Calu3 (cell line): ENCODE measurements at regions not wholly inside any gene's neighbourhood (a gene's known extent, or its start where the extent isn't known, plus 50 kb on each side); places are given as distances from the start of the nearest gene placed in this dataset.

Experiments
- BruUV-seq: library from RNA; stranded (reverse); fragments of 400-500 nt; replicated peaks from 2 replicates; lab custom pipeline; 2021; lab: Mats Ljungman, UMichigan
- CTCF ChIA-PET: fragments of 300-600 bp; sonication (Branson Sonifier 250); formaldehyde crosslinking; loops from one replicate; lab custom pipeline; 2022; ENCODE audit warnings: antibody characterized with exemption; lab: Charles Lee
- DNase-seq: peaks from one replicate; pipeline ENCODE4 v3.0.0; 2022
- H3K27ac Mint-ChIP-seq: one replicate; pipeline ENCODE4 v1.8.0; 2022; ENCODE audit warnings: mixed read lengths; ENCODE audit not compliant: unreplicated experiment
- H3K27me3 Mint-ChIP-seq: one replicate; pipeline ENCODE4 v1.8.0; 2022; ENCODE audit warnings: mixed read lengths; ENCODE audit not compliant: unreplicated experiment
- H3K36me3 Mint-ChIP-seq: one replicate; pipeline ENCODE4 v1.8.0; 2022; ENCODE audit warnings: mild to moderate bottlenecking, moderate library complexity, mixed read lengths; ENCODE audit not compliant: insufficient read depth, unreplicated experiment
- H3K4me1 Mint-ChIP-seq: one replicate; pipeline ENCODE4 v1.8.0; 2022; ENCODE audit warnings: mild to moderate bottlenecking, low read depth, mixed read lengths; ENCODE audit not compliant: unreplicated experiment
- H3K4me3 Mint-ChIP-seq: one replicate; pipeline ENCODE4 v1.8.0; 2022; ENCODE audit warnings: mild to moderate bottlenecking, low read depth, moderate library complexity, mixed read lengths; ENCODE audit not compliant: unreplicated experiment
- H3K9me3 Mint-ChIP-seq: one replicate; pipeline ENCODE4 v1.8.0; 2022; ENCODE audit warnings: low read depth, mixed read lengths; ENCODE audit not compliant: unreplicated experiment
- intact Hi-C: fragments of 100-400 bp; cut with micrococcal nuclease; formaldehyde crosslinking; loops from one replicate; pipeline ENCODE4 v1.10.0; 2022; ENCODE audit not compliant: unreplicated experiment
- TF ChIP-seq, protein P1 (sequence below): fragments of 200-600 bp; IDR thresholded peaks from one replicate; pipeline ENCODE4 v1.8.0; 2022; ENCODE audit warnings: antibody characterized with exemption; ENCODE audit not compliant: unreplicated experiment

- intact Hi-C loops = no loop called here
- Mint-ChIP-seq H3K27ac (no peak overlapping the region), H3K9me3 (no peaks in the 10 kb centered on the region), H3K4me3 (no peak overlapping the region), H3K27me3 (no peaks in the 10 kb centered on the region), H3K4me1 (no peaks in the 10 kb centered on the region), H3K36me3 (no peaks in the 10 kb centered on the region)
- TF ChIP-seq, protein P1, sequence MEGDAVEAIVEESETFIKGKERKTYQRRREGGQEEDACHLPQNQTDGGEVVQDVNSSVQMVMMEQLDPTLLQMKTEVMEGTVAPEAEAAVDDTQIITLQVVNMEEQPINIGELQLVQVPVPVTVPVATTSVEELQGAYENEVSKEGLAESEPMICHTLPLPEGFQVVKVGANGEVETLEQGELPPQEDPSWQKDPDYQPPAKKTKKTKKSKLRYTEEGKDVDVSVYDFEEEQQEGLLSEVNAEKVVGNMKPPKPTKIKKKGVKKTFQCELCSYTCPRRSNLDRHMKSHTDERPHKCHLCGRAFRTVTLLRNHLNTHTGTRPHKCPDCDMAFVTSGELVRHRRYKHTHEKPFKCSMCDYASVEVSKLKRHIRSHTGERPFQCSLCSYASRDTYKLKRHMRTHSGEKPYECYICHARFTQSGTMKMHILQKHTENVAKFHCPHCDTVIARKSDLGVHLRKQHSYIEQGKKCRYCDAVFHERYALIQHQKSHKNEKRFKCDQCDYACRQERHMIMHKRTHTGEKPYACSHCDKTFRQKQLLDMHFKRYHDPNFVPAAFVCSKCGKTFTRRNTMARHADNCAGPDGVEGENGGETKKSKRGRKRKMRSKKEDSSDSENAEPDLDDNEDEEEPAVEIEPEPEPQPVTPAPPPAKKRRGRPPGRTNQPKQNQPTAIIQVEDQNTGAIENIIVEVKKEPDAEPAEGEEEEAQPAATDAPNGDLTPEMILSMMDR = no peak
- no peak for DNase-seq
- CTCF ChIA-PET = no interaction called here
- BruUV-seq = no TSS peak
These were observed 539.4 kb upstream of the GJE1 start for GRCh38 chr6:141593311-141593710.

DNA sequence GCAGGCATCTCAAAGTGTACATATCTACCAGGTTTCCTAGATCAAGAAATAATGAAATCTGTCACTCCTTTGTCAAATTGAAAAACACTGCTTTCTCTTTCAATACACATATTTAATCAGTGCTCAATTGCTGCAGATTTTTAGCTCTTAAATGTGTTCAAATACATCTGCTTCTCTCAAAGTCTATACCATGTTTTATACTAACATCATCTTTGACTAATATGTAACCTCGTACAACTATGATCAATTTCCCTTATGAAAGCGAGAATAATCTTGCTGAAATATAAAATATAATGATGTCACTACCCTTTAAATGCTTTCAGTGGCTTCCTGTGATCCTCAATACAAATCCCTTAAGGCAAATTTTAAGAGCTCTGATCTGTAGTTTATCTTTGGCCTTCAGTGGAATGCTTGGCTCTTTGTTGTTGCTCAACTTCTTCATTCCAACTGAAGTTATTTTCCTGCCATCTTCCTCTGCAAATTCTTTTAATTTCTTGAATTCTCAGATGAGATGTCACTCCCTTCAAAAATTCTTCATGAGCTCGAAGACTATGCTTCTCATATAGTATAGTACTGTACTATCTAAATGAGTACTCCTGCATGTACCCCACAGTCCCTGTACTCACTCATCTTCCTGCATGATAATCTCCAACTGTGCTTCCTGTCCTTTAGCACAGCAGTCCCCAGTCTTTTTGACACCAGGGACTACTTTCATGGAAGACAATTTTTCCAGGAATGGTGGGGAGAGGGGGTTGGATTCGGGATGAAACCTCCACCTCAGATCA, 545.1 kb upstream of the GJE1 start:
- CTCF ChIA-PET = no interaction called here
- no TSS peak for BruUV-seq
- Mint-ChIP-seq H3K36me3 (no peaks in the 10 kb centered on the region), H3K4me3 (no peak overlapping the region), H3K4me1 (peaks cover 11% of the 10 kb centered on the region), H3K27me3 (no peaks in the 10 kb centered on the region), H3K9me3 (no peaks in the 10 kb centered on the region), H3K27ac (no peak overlapping the region)
- TF ChIP-seq, protein P1 = no peak
- intact Hi-C loops = no loop called here
- no peak for DNase-seq

- no peak overlapping the region for H3K27ac Mint-ChIP-seq
- TF ChIP-seq, protein P1 = no peak
- H3K9me3 Mint-ChIP-seq = no peaks in the 10 kb centered on the region
- no TSS peak for BruUV-seq
- H3K4me1 Mint-ChIP-seq = no peaks in the 10 kb centered on the region
- no peaks in the 10 kb centered on the region for H3K36me3 Mint-ChIP-seq
- intact Hi-C loops = no loop called here
- DNase-seq = no peak
- no peaks in the 10 kb centered on the region for H3K27me3 Mint-ChIP-seq
- CTCF ChIA-PET = no interaction called here
- H3K4me3 Mint-ChIP-seq = no peak overlapping the region
These were observed 551.7 kb upstream of the GJE1 start for GRCh38 chr6:141580988-141581552.

- H3K27me3 Mint-ChIP-seq = no peaks in the 10 kb centered on the region
- TF ChIP-seq, protein P1 = no peak
- CTCF ChIA-PET = no interaction called here
- H3K9me3 Mint-ChIP-seq = no peaks in the 10 kb centered on the region
- no peak for DNase-seq
- no peak overlapping the region for H3K27ac Mint-ChIP-seq
- no peak overlapping the region for H3K4me3 Mint-ChIP-seq
- intact Hi-C loops = no loop called here
- H3K4me1 Mint-ChIP-seq = no peaks in the 10 kb centered on the region
- H3K36me3 Mint-ChIP-seq = no peaks in the 10 kb centered on the region
- no TSS peak for BruUV-seq
These were observed 552.6 kb upstream of the GJE1 start for GRCh38 chr6:141580131-141580530.
